ENCODE measurements at regions not wholly inside any gene's neighbourhood (a gene's known extent, or its start where the extent isn't known, plus 50 kb on each side); places are given as distances from the start of the nearest gene placed in this dataset.

DNA sequence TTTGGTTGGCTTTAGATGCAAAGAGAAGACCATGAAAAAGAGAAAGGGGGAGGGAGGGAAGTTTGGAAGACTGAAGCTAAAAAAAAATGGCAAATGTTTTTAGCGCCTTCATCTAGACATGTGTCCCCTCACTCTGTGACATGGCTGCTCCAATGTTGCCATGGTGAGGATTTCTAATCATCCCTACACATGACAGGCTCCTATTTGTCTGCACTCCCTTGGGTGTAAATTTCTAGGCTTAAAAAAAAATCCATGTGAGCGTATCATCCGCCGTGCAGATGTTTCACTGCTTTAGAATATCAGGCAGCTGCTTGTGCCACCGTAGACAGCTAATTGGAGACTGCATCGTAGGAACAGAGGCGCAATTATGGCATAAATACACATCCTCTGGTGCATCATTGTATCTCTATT, 761.1 kb upstream of the MMS22L start:
- TF ChIP-seq, protein P1, sequence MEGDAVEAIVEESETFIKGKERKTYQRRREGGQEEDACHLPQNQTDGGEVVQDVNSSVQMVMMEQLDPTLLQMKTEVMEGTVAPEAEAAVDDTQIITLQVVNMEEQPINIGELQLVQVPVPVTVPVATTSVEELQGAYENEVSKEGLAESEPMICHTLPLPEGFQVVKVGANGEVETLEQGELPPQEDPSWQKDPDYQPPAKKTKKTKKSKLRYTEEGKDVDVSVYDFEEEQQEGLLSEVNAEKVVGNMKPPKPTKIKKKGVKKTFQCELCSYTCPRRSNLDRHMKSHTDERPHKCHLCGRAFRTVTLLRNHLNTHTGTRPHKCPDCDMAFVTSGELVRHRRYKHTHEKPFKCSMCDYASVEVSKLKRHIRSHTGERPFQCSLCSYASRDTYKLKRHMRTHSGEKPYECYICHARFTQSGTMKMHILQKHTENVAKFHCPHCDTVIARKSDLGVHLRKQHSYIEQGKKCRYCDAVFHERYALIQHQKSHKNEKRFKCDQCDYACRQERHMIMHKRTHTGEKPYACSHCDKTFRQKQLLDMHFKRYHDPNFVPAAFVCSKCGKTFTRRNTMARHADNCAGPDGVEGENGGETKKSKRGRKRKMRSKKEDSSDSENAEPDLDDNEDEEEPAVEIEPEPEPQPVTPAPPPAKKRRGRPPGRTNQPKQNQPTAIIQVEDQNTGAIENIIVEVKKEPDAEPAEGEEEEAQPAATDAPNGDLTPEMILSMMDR (IDR thresholded peaks at IDR 0.05), result no peak
- TF ChIP-seq EZH2 (IDR thresholded peaks at IDR 0.05; ENCODE audit: borderline replicate concordance, insufficient read depth, low read depth, low read length, poor library complexity, severe bottlenecking), result no peak

Measured in B cell (primary cell).